ENCODE measurements at regions not wholly inside any gene's neighbourhood (a gene's known extent, or its start where the extent isn't known, plus 50 kb on each side); places are given as distances from the start of the nearest gene placed in this dataset.

DNA sequence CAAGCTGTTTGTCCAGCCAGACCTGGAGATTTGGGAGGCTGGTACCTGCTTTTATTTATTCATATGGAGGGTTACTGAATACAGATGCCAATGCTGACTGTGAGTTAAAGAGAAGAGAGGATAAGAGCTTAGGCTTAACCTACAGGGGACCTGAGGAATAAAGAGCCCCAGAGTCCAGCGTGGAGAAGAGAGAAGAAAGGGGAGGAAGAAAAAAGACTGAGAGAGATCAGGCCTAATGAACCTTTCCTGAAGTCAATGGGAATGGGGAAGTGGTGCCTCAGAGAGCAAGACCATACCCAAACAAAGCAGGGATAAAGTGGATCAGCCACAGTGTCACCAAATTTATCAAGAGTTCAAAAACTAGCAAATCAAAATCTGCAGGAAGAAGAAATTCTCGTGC is 348.6 kb upstream of the KCNH7 start:
- TF ChIP-seq, protein P1, sequence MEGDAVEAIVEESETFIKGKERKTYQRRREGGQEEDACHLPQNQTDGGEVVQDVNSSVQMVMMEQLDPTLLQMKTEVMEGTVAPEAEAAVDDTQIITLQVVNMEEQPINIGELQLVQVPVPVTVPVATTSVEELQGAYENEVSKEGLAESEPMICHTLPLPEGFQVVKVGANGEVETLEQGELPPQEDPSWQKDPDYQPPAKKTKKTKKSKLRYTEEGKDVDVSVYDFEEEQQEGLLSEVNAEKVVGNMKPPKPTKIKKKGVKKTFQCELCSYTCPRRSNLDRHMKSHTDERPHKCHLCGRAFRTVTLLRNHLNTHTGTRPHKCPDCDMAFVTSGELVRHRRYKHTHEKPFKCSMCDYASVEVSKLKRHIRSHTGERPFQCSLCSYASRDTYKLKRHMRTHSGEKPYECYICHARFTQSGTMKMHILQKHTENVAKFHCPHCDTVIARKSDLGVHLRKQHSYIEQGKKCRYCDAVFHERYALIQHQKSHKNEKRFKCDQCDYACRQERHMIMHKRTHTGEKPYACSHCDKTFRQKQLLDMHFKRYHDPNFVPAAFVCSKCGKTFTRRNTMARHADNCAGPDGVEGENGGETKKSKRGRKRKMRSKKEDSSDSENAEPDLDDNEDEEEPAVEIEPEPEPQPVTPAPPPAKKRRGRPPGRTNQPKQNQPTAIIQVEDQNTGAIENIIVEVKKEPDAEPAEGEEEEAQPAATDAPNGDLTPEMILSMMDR (IDR thresholded peaks at IDR 0.05): no peak
- TF ChIP-seq POLR2A (IDR thresholded peaks at IDR 0.05): no peak
- no peaks in the 10 kb centered on the region for H3K36me3 ChIP-seq (replicated peaks in 1 of 2; ENCODE audit: insufficient read depth in 1 of 2, low read depth in 2 of 2)
- no peak overlapping the region for H3K4me3 ChIP-seq
- no peak for DNase-seq
- H3K27ac ChIP-seq: no peak overlapping the region
- no peaks in the 10 kb centered on the region for H3K4me1 ChIP-seq
- ATAC-seq: no peak
- no peaks in the 10 kb centered on the region for H3K27me3 ChIP-seq
- intact Hi-C loops (cut with DNase I): no loop called here
- H3K9me3 ChIP-seq: no peaks in the 10 kb centered on the region
- 52 to 61% methylated on average over 2 of the region's 2 CpGs for WGBS, 2 donors

DNA sequence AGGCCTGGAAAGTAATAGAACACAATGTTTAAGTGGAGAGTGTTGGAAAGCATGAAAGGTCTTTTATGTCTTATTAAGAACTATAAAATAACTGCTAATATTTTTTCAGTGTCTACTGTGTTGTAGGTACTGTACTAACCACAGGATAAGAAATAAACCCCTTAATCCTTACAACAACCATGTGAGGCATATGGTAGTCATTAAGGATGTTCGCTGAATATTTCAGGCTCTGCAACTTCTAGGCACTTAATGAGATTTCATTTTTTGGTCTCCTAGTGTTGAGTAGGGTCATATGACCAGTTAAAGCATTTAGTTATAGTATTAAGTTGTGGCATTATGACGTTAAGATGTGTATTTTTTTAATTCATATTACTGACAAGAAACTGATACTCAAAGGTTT is 346.6 kb upstream of the KCNH7 start:
- H3K4me1 ChIP-seq: no peaks in the 10 kb centered on the region
- H3K4me3 ChIP-seq: no peak overlapping the region
- TF ChIP-seq, protein P1 (IDR thresholded peaks at IDR 0.05): no peak
- TF ChIP-seq POLR2A (IDR thresholded peaks at IDR 0.05): no peak
- intact Hi-C loops (cut with DNase I): no loop called here
- no peaks in the 10 kb centered on the region for H3K27me3 ChIP-seq
- no peak for ATAC-seq
- WGBS, 2 donors: 66 to 68% methylated on average over 2 of the region's 2 CpGs
- no peak overlapping the region for H3K27ac ChIP-seq
- DNase-seq: no peak
- H3K9me3 ChIP-seq: no peaks in the 10 kb centered on the region
- no peaks in the 10 kb centered on the region for H3K36me3 ChIP-seq (replicated peaks in 1 of 2; ENCODE audit: insufficient read depth in 1 of 2, low read depth in 2 of 2)

DNA sequence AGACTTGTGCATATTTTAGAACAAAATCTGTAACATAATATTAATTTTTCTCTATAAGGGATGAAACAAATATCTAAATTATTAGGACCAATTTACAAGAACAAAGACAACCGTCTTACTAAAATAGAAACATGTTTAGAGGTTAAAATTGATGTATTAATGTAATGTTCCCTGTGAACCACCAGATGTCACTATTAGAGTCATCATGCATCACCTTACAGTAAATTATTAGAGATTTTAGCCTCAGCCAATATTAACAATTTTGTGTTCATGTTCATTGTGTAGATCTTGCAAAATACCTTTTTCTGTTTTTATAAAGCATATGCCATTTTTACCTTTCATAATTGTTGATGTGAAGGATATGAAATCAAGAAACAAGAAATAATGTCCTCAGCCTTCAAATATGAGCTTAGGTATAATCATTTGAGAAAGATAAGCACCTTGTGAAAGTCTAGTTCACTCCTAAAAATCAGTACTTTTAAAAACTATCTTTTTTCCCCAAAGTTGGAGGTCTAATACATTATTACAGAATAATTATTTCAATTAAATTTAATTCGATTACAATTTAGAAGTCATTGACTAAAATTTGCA is 344.3 kb upstream of the KCNH7 start:
- no peaks in the 10 kb centered on the region for H3K9me3 ChIP-seq
- ATAC-seq: no peak
- intact Hi-C loops (cut with DNase I): no loop called here

DNA sequence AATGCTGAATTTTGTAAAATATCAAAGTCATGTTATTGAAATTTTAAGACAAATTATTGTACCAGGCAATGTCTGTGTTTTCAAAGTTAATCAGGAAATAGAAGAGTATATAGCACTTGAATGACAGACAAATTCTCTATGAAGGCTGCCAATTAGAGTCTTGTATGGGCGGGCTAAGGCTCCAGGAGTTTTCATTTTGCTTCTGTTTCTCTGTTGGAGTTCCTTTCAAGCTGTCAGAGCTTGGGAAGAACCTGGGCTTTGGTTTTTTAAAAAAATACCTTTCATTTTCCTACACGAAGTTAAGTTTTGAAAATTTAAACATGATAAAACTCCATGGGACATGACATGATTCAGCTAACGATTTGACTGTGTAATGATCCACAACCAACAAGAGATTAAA is 339.0 kb upstream of the KCNH7 start:
- no peak for ATAC-seq
- no peaks in the 10 kb centered on the region for H3K27me3 ChIP-seq
- intact Hi-C loops (cut with DNase I): no loop called here

More for the DNA sequence above, 344.3 kb upstream of the KCNH7 start:
- H3K27ac ChIP-seq: no peak overlapping the region
- TF ChIP-seq, protein P1 (IDR thresholded peaks at IDR 0.05): peak; percentile 38 to 55 (median 44)
- TF ChIP-seq POLR2A (IDR thresholded peaks at IDR 0.05): no peak
- H3K4me3 ChIP-seq: no peak overlapping the region
- 47 to 48% methylated on average over 2 of the region's 2 CpGs for WGBS, 2 donors
- no peaks in the 10 kb centered on the region for H3K4me1 ChIP-seq
- H3K36me3 ChIP-seq (replicated peaks in 1 of 2; ENCODE audit: insufficient read depth in 1 of 2, low read depth in 2 of 2): no peaks in the 10 kb centered on the region
- DNase-seq: no peak
- H3K27me3 ChIP-seq: no peaks in the 10 kb centered on the region

DNA sequence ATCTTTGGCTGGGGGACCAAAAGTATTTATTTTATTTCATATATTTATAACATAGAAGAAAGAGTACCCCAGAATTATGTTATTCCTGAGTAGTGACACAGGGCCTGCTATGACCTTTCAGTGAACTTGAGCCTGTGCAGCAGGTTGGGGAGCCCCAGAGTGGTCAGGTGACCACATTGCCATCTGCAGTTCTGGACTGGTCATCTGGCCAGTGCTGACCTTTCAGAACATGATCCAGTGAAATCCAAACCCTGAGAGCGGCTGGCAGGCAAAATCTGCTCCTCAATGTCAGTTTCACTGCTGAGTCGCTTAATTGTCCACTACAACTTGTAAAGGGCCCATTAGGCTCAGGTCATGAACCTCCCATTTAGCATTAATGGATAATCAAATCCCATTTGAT is 336.7 kb upstream of the KCNH7 start:
- intact Hi-C loops (cut with DNase I): no loop called here
- TF ChIP-seq, protein P1 (IDR thresholded peaks at IDR 0.05): no peak
- TF ChIP-seq POLR2A (IDR thresholded peaks at IDR 0.05): no peak
- Histone ChIP-seq H3K9me3 (no peaks in the 10 kb centered on the region), H3K27ac (no peak overlapping the region), H3K36me3 (replicated peaks in 1 of 2; ENCODE audit: insufficient read depth in 1 of 2, low read depth in 2 of 2) (no peaks in the 10 kb centered on the region), H3K27me3 (no peaks in the 10 kb centered on the region), H3K4me3 (no peak overlapping the region), H3K4me1 (no peaks in the 10 kb centered on the region)
- ATAC-seq (no peak), DNase-seq (no peak)
- 95 to 100% methylated on average over 2 of the region's 2 CpGs for WGBS, 2 donors

More for the DNA sequence above, 339.0 kb upstream of the KCNH7 start:
- WGBS, 2 donors: 53 to 59% methylated on average over 3 of the region's 3 CpGs
- H3K36me3 ChIP-seq (replicated peaks in 1 of 2; ENCODE audit: insufficient read depth in 1 of 2, low read depth in 2 of 2): no peaks in the 10 kb centered on the region
- no peak overlapping the region for H3K4me3 ChIP-seq
- H3K27ac ChIP-seq: no peak overlapping the region
- DNase-seq: no peak
- no peaks in the 10 kb centered on the region for H3K9me3 ChIP-seq
- TF ChIP-seq POLR2A (IDR thresholded peaks at IDR 0.05): no peak
- TF ChIP-seq, protein P1 (IDR thresholded peaks at IDR 0.05): no peak
- H3K4me1 ChIP-seq: no peaks in the 10 kb centered on the region

Measured in body of pancreas (tissue), 4 donors.